ENCODE measurements at regions not wholly inside any gene's neighbourhood (a gene's known extent, or its start where the extent isn't known, plus 50 kb on each side); places are given as distances from the start of the nearest gene placed in this dataset.
"Not testable (repeated sequence)": the region's sequence is repeated elsewhere in the genome, so short reads cannot be mapped to it uniquely, and the experiment has no call there.

GRCh38 chr1:215426101-215426500 lies 141.0 kb upstream of the KCTD3 start:
- TF ChIP-seq CTCF (IDR thresholded peaks at IDR 0.05) = no peak
- no peak for ATAC-seq
- H3K27ac ChIP-seq = no peak overlapping the region

GRCh38 chr1:215432483-215433227 lies 134.4 kb upstream of the KCTD3 start:
- intact Hi-C loops (cut with DNase I); DNase-seq; H3K4me3 ChIP-seq; ATAC-seq; H3K4me1 ChIP-seq; H3K27me3 ChIP-seq; H3K27ac ChIP-seq; H3K36me3 ChIP-seq: not testable (repeated sequence)
- H3K9me3 ChIP-seq = peaks cover 0 to 41% (median 5%) of the 10 kb centered on the region in 11 donors
- WGBS, 2 donors = 72 to 78% methylated on average over 6 of the region's 6 CpGs

More at GRCh38 chr1:215426101-215426500, 141.0 kb upstream of the KCTD3 start:
- H3K4me3 ChIP-seq = no peak overlapping the region
- H3K27me3 ChIP-seq = no peaks in the 10 kb centered on the region
- intact Hi-C loops (cut with DNase I) = no loop called here
- H3K4me1 ChIP-seq = no peaks in the 10 kb centered on the region
- H3K36me3 ChIP-seq = no peaks in the 10 kb centered on the region
- peaks cover 0 to 32% (median 4%) of the 10 kb centered on the region in 11 donors for H3K9me3 ChIP-seq
- no peak for DNase-seq

GRCh38 chr1:215433237-215433636 lies 133.9 kb upstream of the KCTD3 start:
- no peaks in the 10 kb centered on the region for H3K36me3 ChIP-seq
- ATAC-seq (no peak), DNase-seq (no peak)
- H3K4me3 ChIP-seq = no peak overlapping the region
- 79 to 83% methylated on average over 8 of the region's 8 CpGs for WGBS, 2 donors
- peaks cover 0 to 35% (median 3%) of the 10 kb centered on the region in 11 donors for H3K9me3 ChIP-seq
- TF ChIP-seq CTCF (IDR thresholded peaks at IDR 0.05) = no peak
- H3K27me3 ChIP-seq = no peaks in the 10 kb centered on the region
- H3K27ac ChIP-seq = no peak overlapping the region
- intact Hi-C loops (cut with DNase I) = no loop called here
- H3K4me1 ChIP-seq = no peaks in the 10 kb centered on the region

GRCh38 chr1:215439549-215439948 lies 127.6 kb upstream of the KCTD3 start:
- DNase-seq = no peak
- H3K36me3 ChIP-seq = no peaks in the 10 kb centered on the region
- no peak for TF ChIP-seq CTCF (IDR thresholded peaks at IDR 0.05)
- no peaks in the 10 kb centered on the region for H3K4me1 ChIP-seq
- H3K27me3 ChIP-seq = no peaks in the 10 kb centered on the region
- intact Hi-C loops (cut with DNase I) = no loop called here
- no peak for ATAC-seq
- no peak overlapping the region for H3K4me3 ChIP-seq
- peaks cover 0 to 55% (median 15%) of the 10 kb centered on the region in 11 donors for H3K9me3 ChIP-seq
- no peak overlapping the region for H3K27ac ChIP-seq

GRCh38 chr1:215444715-215445414 lies 122.2 kb upstream of the KCTD3 start:
- ATAC-seq (no peak), DNase-seq (no peak)
- H3K36me3 ChIP-seq = no peaks in the 10 kb centered on the region
- H3K27me3 ChIP-seq = no peaks in the 10 kb centered on the region
- no peak overlapping the region for H3K4me3 ChIP-seq
- H3K4me1 ChIP-seq = no peaks in the 10 kb centered on the region
- 78 to 90% methylated on average over 2 of the region's 2 CpGs for WGBS, 2 donors
- intact Hi-C loops (cut with DNase I) = no loop called here
- TF ChIP-seq CTCF (IDR thresholded peaks at IDR 0.05) = no peak
- no peak overlapping the region for H3K27ac ChIP-seq
- peaks cover 0 to 23% (median 2%) of the 10 kb centered on the region in 11 donors for H3K9me3 ChIP-seq

- H3K27me3 ChIP-seq; H3K4me1 ChIP-seq; H3K4me3 ChIP-seq; H3K36me3 ChIP-seq; ATAC-seq; DNase-seq; intact Hi-C loops (cut with DNase I); H3K27ac ChIP-seq; H3K9me3 ChIP-seq: not testable (repeated sequence)
- WGBS, 2 donors = 73 to 77% methylated on average over 6 of the region's 6 CpGs
Measured at GRCh38 chr1:215448014-215448413, 119.1 kb upstream of the KCTD3 start.

- DNase-seq; H3K27ac ChIP-seq; H3K36me3 ChIP-seq; H3K27me3 ChIP-seq; H3K4me1 ChIP-seq; H3K9me3 ChIP-seq; intact Hi-C loops (cut with DNase I); H3K4me3 ChIP-seq; ATAC-seq: not testable (repeated sequence)
- WGBS, 2 donors = 85 to 87% methylated on average over 1 of the region's 1 CpG
Measured at GRCh38 chr1:215449147-215449546, 118.0 kb upstream of the KCTD3 start.

All from heart right ventricle (tissue), 16 donors.